Vagina (tissue), 2 donors: ENCODE measurements at regions not wholly inside any gene's neighbourhood (a gene's known extent, or its start where the extent isn't known, plus 50 kb on each side); places are given as distances from the start of the nearest gene placed in this dataset.
"Not testable (repeated sequence)": the region's sequence is repeated elsewhere in the genome, so short reads cannot be mapped to it uniquely, and the experiment has no call there.

ENCODE experiments used
- DNase-seq, 2 donors: peaks; one replicate each; pipeline ENCODE4 v3.0.0-alpha.2; 2017; ENCODE audit errors: extremely low spot score in 2 of 2
- H3K27ac ChIP-seq: fragments of 200-600 bp; sonication (generic); one replicate; pipeline ENCODE4 v1.5.1; 2019
- H3K27me3 ChIP-seq: fragments of 200-600 bp; sonication (generic); one replicate; pipeline ENCODE4 v1.5.1; 2019
- H3K36me3 ChIP-seq, 2 donors: fragments of 200-600 bp; sonication (generic); one replicate each; pipeline ENCODE4 v1.5.1; 2017 to 2019
- H3K4me1 ChIP-seq: fragments of 200-600 bp; sonication (generic); one replicate; pipeline ENCODE4 v1.5.1; 2019
- H3K4me3 ChIP-seq, 2 donors: fragments of 200-600 bp; sonication (generic); 1 replicate in 1 of 2; 2 replicates in 1 of 2; pipeline ENCODE4 v1.5.1; 2016 to 2019
- H3K9me3 ChIP-seq: fragments of 200-600 bp; sonication (generic); one replicate; pipeline ENCODE4 v1.5.1; 2019
- POLR2A ChIP-seq, 2 donors: fragments of 450-650 bp; IDR thresholded peaks; one replicate each; pipeline ENCODE4 v1.6.1; 2017; ENCODE audit warnings: antibody characterized with exemption in 2 of 2, mild to moderate bottlenecking in 2 of 2, moderate library complexity in 2 of 2
- POLR2AphosphoS5 ChIP-seq, 2 donors: sonication (generic); formaldehyde crosslinking; IDR thresholded peaks; one replicate each; pipeline ENCODE4 v1.9.0; 2017; ENCODE audit warnings: antibody characterized with exemption in 2 of 2, mild to moderate bottlenecking in 2 of 2, low read depth in 1 of 2; ENCODE audit not compliant: insufficient read depth in 1 of 2
- intact Hi-C: fragments of 100-400 bp; cut with DNase I; formaldehyde crosslinking; loops from one replicate; pipeline ENCODE4 v1.15.1; 2023
- TF ChIP-seq, protein P1 (sequence below), 3 experiments: fragments of 450-650 bp in 2 of 3; fragments of 200-600 bp in 1 of 3; sonication (generic) in 1 of 3; IDR thresholded peaks; one replicate each; pipeline ENCODE4 v1.5.1; 2017 to 2019; ENCODE audit warnings: antibody characterized with exemption in 3 of 3, mild to moderate bottlenecking in 2 of 3, moderate library complexity in 2 of 3

DNA sequence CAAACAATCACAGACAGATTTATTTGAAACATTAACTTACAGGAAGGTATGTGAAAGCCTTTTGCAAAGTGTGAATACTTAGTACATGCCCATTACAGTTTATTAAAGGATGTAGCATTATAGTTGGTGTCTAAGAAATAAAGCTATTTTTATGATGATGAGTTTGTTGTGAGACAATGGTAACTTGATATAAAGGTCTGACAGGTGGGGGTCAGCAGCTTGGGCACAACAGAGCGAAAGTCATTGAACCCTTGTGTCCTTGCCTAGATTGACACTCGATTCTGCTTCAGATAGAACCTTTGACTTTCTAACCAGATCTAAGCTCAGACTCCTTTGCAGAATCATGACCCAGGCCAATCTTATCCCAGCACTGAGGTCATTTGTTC lies 777.9 kb downstream of the NTRK3 start:
- no peaks in the 10 kb centered on the region for H3K9me3 ChIP-seq
- H3K27me3 ChIP-seq, result no peaks in the 10 kb centered on the region
- TF ChIP-seq POLR2A (IDR thresholded peaks at IDR 0.05), result no peak
- no peaks in the 10 kb centered on the region for H3K4me1 ChIP-seq
- H3K36me3 ChIP-seq, result no peaks in the 10 kb centered on the region
- H3K27ac ChIP-seq, result no peak overlapping the region
- no peak overlapping the region for H3K4me3 ChIP-seq
- no peak for DNase-seq
- intact Hi-C loops, result no loop called here

DNA sequence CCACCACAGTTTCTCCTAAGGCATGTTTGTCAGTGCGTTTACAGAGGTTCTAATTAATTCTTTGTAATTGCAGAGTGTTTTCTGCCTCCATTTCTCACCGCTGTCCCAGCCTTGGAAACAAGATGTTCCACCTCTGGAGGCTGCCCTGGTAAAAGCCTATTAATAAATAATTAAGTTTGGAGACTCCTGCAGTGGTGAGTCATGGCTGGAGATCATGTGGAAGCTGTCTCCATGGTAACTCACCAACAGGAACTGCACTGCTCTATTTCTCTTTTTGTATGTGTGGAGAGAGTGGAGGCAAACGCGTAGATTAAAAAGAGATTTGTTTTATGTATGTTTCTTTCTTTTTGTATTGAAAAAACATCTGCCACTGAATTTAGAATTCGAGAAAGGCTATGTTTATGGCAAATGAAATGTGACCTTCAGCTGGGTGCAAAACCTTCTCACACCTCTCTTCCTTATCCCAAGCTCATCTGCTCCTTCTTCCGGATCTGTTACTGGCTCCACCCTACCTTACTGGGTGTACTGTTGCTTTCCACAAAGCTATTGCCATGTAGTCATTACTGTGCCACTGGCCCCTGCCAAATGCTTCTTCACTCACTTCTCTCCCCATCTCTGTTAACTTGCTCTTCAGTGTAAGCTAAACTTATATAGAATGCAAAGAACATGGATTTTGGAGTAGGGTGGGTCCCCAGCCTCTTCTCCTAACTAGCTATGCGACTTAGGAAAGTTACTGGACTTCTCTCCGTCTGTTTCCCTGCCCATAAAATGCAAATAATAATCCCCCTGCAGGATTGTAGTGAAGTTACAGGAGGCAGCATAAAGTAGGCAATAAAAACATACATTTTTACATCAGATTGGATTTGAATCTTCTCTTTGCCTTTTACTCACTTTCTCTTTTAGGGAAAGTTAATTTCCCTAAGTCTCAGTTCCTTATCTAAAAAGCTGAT lies 778.5 kb downstream of the NTRK3 start:
- Histone ChIP-seq H3K4me3 (no peak overlapping the region), H3K27ac (no peak overlapping the region), H3K36me3 (no peaks in the 10 kb centered on the region), H3K4me1 (no peaks in the 10 kb centered on the region), H3K9me3 (no peaks in the 10 kb centered on the region), H3K27me3 (no peaks in the 10 kb centered on the region)
- no peak for DNase-seq
- TF ChIP-seq, protein P1, sequence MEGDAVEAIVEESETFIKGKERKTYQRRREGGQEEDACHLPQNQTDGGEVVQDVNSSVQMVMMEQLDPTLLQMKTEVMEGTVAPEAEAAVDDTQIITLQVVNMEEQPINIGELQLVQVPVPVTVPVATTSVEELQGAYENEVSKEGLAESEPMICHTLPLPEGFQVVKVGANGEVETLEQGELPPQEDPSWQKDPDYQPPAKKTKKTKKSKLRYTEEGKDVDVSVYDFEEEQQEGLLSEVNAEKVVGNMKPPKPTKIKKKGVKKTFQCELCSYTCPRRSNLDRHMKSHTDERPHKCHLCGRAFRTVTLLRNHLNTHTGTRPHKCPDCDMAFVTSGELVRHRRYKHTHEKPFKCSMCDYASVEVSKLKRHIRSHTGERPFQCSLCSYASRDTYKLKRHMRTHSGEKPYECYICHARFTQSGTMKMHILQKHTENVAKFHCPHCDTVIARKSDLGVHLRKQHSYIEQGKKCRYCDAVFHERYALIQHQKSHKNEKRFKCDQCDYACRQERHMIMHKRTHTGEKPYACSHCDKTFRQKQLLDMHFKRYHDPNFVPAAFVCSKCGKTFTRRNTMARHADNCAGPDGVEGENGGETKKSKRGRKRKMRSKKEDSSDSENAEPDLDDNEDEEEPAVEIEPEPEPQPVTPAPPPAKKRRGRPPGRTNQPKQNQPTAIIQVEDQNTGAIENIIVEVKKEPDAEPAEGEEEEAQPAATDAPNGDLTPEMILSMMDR (IDR thresholded peaks at IDR 0.05), result no peak
- TF ChIP-seq POLR2AphosphoS5 (IDR thresholded peaks at IDR 0.05; ENCODE audit: insufficient read depth in 1 of 2, low read depth in 1 of 2), result no peak
- no peak for TF ChIP-seq POLR2A (IDR thresholded peaks at IDR 0.05)
- intact Hi-C loops, result no loop called here

DNA sequence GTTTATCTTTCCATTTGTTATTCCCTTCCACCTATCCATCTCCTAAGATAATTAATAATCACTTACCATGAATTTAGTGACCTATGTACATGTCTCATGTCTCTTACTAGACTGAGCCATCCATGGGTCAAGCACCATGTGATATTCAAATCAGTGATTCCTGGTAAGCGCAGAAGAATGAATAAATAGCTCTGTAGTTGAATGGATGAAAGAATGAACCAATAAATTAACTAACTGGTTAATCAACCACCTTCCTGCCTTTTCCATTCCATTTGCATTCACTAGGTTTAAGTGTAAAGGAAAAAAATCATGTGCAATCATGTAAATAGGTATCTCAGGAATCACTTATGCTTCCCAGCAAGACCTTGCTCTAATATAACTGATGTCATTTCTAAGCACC lies 779.5 kb downstream of the NTRK3 start:
- Histone ChIP-seq H3K4me1 (no peaks in the 10 kb centered on the region), H3K9me3 (no peaks in the 10 kb centered on the region), H3K27me3 (no peaks in the 10 kb centered on the region), H3K27ac (no peak overlapping the region), H3K4me3 (no peak overlapping the region), H3K36me3 (no peaks in the 10 kb centered on the region)
- intact Hi-C loops, result no loop called here
- TF ChIP-seq, protein P1 (IDR thresholded peaks at IDR 0.05), result no peak
- TF ChIP-seq POLR2AphosphoS5 (IDR thresholded peaks at IDR 0.05; ENCODE audit: insufficient read depth in 1 of 2, low read depth in 1 of 2) (no peak), POLR2A (IDR thresholded peaks at IDR 0.05) (no peak)
- no peak for DNase-seq

DNA sequence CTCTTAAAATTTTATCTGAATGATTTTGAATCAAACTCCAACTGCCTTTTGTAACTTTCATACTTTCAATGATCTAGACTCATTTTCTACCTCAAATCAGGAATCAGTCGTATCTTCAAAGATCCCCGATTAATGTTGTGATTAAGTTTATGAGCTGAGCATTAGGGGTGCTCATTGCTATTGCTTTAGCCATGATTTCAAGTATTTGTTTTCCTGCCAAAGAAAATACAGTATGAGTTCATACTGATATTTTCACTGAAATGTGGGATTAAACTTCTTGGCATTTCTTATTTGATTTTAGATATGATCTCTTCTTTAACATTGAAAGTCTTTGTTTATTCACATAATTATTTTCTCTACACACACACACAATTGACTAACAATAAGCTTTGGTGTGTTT lies 785.6 kb downstream of the NTRK3 start:
- H3K9me3 ChIP-seq, result no peaks in the 10 kb centered on the region
- no peak overlapping the region for H3K27ac ChIP-seq
- TF ChIP-seq, protein P1 (IDR thresholded peaks at IDR 0.05), result no peak
- no peak for TF ChIP-seq POLR2A (IDR thresholded peaks at IDR 0.05)
- TF ChIP-seq POLR2AphosphoS5 (IDR thresholded peaks at IDR 0.05; ENCODE audit: insufficient read depth in 1 of 2, low read depth in 1 of 2), result no peak
- DNase-seq, result no peak
- no peaks in the 10 kb centered on the region for H3K36me3 ChIP-seq
- H3K4me1 ChIP-seq, result no peaks in the 10 kb centered on the region
- no peak overlapping the region for H3K4me3 ChIP-seq
- intact Hi-C loops, result no loop called here
- H3K27me3 ChIP-seq, result no peaks in the 10 kb centered on the region

DNA sequence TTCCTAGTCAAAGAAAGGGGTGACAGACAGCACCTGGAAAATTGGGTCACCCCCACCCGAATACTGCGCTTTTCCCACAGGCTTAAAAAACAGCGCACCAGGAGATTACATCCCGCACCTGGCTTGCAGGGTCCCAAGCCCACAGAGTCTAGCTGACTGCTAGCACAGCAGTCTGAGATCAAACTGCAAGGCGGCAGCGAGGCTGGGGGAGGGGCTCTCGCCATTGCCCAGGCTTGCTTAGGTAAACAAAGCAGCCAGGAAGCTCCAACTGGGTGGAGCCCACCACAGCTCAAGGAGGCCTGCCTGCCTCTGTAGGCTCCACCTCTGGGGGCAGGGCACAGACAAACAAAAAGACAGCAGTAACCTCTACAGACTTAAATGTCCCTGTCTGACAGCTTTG lies 792.6 kb downstream of the NTRK3 start:
- H3K4me3 ChIP-seq, DNase-seq, intact Hi-C loops, H3K27me3 ChIP-seq, H3K27ac ChIP-seq, H3K36me3 ChIP-seq, H3K9me3 ChIP-seq, H3K4me1 ChIP-seq: not testable (repeated sequence)

DNA sequence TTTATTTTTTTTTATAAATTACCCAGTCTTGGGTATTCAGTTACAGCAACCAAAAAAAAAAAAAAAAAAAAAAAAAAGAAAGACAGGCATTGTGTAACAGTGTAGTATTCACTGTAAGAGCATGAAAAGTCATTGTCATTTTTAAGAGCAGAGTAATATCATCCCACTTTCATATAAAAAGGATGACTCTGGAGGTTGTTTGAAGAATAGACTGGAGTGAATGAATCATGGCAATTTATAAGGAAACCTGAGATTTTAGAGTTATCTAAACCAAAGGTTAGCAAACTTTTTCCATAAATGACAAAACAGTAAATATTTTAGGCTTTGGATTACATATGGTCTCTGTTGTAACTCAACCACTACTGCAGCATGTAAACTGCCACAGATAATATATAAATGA lies 794.9 kb downstream of the NTRK3 start:
- Histone ChIP-seq H3K27ac (no peak overlapping the region), H3K27me3 (no peaks in the 10 kb centered on the region), H3K36me3 (no peaks in the 10 kb centered on the region), H3K4me3 (no peak overlapping the region), H3K9me3 (no peaks in the 10 kb centered on the region), H3K4me1 (no peaks in the 10 kb centered on the region)
- no peak for DNase-seq
- TF ChIP-seq, protein P1 (IDR thresholded peaks at IDR 0.05), result no peak
- intact Hi-C loops, result no loop called here
